T-helper 22 cell (primary cell): ENCODE measurements at regions not wholly inside any gene's neighbourhood (a gene's known extent, or its start where the extent isn't known, plus 50 kb on each side); places are given as distances from the start of the nearest gene placed in this dataset.

Experiments used
- DNase-seq: peaks from one replicate; pipeline ENCODE4 v3.0.0-alpha.2; 2020; ENCODE audit warnings: low read depth

- no peak for DNase-seq
These were observed 50.2 kb upstream of the SNX9 start for GRCh38 chr6:157772820-157773219.
